ENCODE measurements at regions not wholly inside any gene's neighbourhood (a gene's known extent, or its start where the extent isn't known, plus 50 kb on each side); places are given as distances from the start of the nearest gene placed in this dataset.

DNA sequence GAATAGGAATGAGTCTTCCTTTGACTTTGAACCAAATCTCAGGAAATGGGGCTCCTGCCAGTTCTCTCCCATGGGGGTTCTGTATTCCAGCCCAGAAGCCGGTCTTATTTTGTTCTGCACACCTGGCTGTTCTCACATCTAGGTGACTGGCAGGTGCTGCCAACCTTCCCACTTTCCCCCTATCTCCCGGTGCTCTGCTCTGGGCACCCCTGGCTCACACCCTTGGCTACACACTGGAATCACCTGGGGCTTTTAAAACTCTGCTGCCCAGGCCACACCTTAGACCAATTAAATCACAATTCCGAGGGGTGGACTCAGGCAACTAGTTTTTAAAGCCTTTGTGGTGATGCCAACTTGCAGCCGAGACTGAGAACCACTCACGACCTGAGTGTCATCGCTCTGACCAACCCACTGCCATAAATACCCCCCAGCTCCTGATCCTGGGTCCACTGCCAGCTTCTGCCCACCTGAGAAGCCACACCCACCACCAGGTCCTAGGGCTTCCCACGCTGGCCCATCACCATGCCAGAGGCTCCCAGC is 69.2 kb downstream of the KCNF1 start:
- H4K8ac ChIP-seq (replicated peaks; ENCODE audit: insufficient read length, low read depth, low read length), result no peak overlapping the region
- no peak overlapping the region for H2AK5ac ChIP-seq (ENCODE audit: insufficient read length, low read length)
- no peak overlapping the region for H2AFZ ChIP-seq (ENCODE audit: low read length)
- H3K79me1 ChIP-seq (ENCODE audit: insufficient read depth, low read depth, low read length, poor library complexity, severe bottlenecking), result no peaks in the 10 kb centered on the region
- no peak overlapping the region for H3K27ac ChIP-seq (ENCODE audit: insufficient read length, low read depth, low read length)
- no peak overlapping the region for H3K4me3 Mint-ChIP-seq
- H2BK5ac ChIP-seq (ENCODE audit: insufficient read length, low read length), result no peak overlapping the region
- H3K23me2 ChIP-seq (ENCODE audit: insufficient read length, low read depth, low read length, poor library complexity, severe bottlenecking), result no peaks in the 10 kb centered on the region
- no peak overlapping the region for H4K91ac ChIP-seq (ENCODE audit: insufficient read length, low read depth, low read length)
- H3K4me1 ChIP-seq (ENCODE audit: insufficient read depth, low read length), result no peaks in the 10 kb centered on the region
- H2BK20ac ChIP-seq (ENCODE audit: low read depth, low read length, poor library complexity, severe bottlenecking), result no peak overlapping the region
- H2BK120ac ChIP-seq (ENCODE audit: low read depth, low read length, poor library complexity, severe bottlenecking), result no peak overlapping the region
- H3T11ph ChIP-seq (ENCODE audit: low read length), result no peak overlapping the region
- H3K27me3 Mint-ChIP-seq (ENCODE audit: low read depth), result peaks cover 6% of the 10 kb centered on the region
- no peaks in the 10 kb centered on the region for H3K27me3 ChIP-seq (ENCODE audit: insufficient read depth, low read length)
- H4K20me1 ChIP-seq (ENCODE audit: control insufficient read depth, insufficient read depth, insufficient read length), result no peaks in the 10 kb centered on the region
- no CpG with 5 or more reads among the region's 7 CpGs for WGBS (ENCODE audit: extremely low coverage, insufficient read length, low lambda C conversion rate)
- no peak overlapping the region for H4K5ac ChIP-seq (ENCODE audit: insufficient read length, low read depth, low read length)
- no peak overlapping the region for H3K56ac ChIP-seq (ENCODE audit: insufficient read length, low read depth, low read length)
- H3K18ac ChIP-seq (ENCODE audit: insufficient read length, low read depth, low read length), result no peak overlapping the region
- H3K4me2 ChIP-seq (ENCODE audit: insufficient read depth, insufficient read length, low read length), result no peak overlapping the region
- DNase-seq, result no peak
- no peak overlapping the region for H2BK15ac ChIP-seq (ENCODE audit: low read depth, low read length)
- H3K9me3 Mint-ChIP-seq, result no peaks in the 10 kb centered on the region
- H3K27ac Mint-ChIP-seq, result no peak overlapping the region
- H3K4ac ChIP-seq (ENCODE audit: low read depth, low read length), result no peak overlapping the region
- peaks cover 19 to 25% of the 10 kb centered on the region in 2 experiments for H3K4me1 Mint-ChIP-seq
- H3K9me3 ChIP-seq (ENCODE audit: control insufficient read depth, low read depth, low read length), result no peaks in the 10 kb centered on the region
- no peaks in the 10 kb centered on the region for H3K36me3 Mint-ChIP-seq (ENCODE audit: insufficient read depth in 1 of 3, low read depth in 3 of 3)
- no peak overlapping the region for H3K23ac ChIP-seq (ENCODE audit: insufficient read length, low read depth, low read length)
- no peaks in the 10 kb centered on the region for H3K79me2 ChIP-seq (ENCODE audit: insufficient read depth, low read length)
- no peak overlapping the region for H2BK12ac ChIP-seq (ENCODE audit: insufficient read length, low read depth, low read length)
- H3K14ac ChIP-seq (ENCODE audit: insufficient read depth, low read length), result no peak overlapping the region
- TF ChIP-seq CTCF (conservative IDR thresholded peaks at IDR 0.05), result no peak
- H3K9ac ChIP-seq (ENCODE audit: extremely low read depth, insufficient read length, low read length), result no peak overlapping the region
